Left lung (tissue), 4 donors: ENCODE measurements at regions not wholly inside any gene's neighbourhood (a gene's known extent, or its start where the extent isn't known, plus 50 kb on each side); places are given as distances from the start of the nearest gene placed in this dataset.
A peak's percentile ranks its signal among the peaks of the same experiment; 100 is the strongest.

Experiments
- ATAC-seq: fragments of 200-7000 bp; cut with Tn5 transposase; one replicate; pipeline ENCODE4 v1.9.1; 2020; ENCODE audit warnings: moderate library complexity
- DNase-seq, 4 donors: peaks; one replicate each; pipeline ENCODE4 v3.0.0-alpha.2; 2013 to 2020
- H3K27ac ChIP-seq, 2 donors: fragments of 200-600 bp; sonication (generic) in 1 of 2; one replicate each; pipeline versions ENCODE4 v1.5.0 to v1.8.0; 2020 to 2021
- H3K27me3 ChIP-seq, 2 donors: fragments of 200-600 bp; sonication (generic) in 1 of 2; one replicate each; pipeline versions ENCODE4 v1.5.0 to v1.8.0; 2020 to 2021
- H3K36me3 ChIP-seq, 2 donors: fragments of 200-600 bp; sonication (generic) in 1 of 2; one replicate each; pipeline versions ENCODE4 v1.5.0 to v1.8.0; 2020 to 2021
- H3K4me1 ChIP-seq, 2 donors: fragments of 200-600 bp; one replicate each; pipeline ENCODE4 v1.8.0; 2021
- H3K4me3 ChIP-seq, 2 donors: fragments of 200-600 bp; sonication (generic) in 1 of 2; one replicate each; pipeline versions ENCODE4 v1.5.0 to v1.8.0; 2020 to 2021; ENCODE audit warnings: mild to moderate bottlenecking in 1 of 2
- H3K9me3 ChIP-seq, 2 donors: fragments of 200-600 bp; sonication (generic) in 1 of 2; one replicate each; pipeline versions ENCODE4 v1.5.0 to v1.8.0; 2020 to 2021
- CTCF ChIP-seq, 2 donors: fragments of 200-600 bp; sonication (generic) in 1 of 2; IDR thresholded peaks; one replicate each; pipeline versions ENCODE4 v1.5.0 to v1.8.0; 2021; ENCODE audit warnings: antibody characterized with exemption in 2 of 2
- intact Hi-C, 2 donors: fragments of 100-400 bp; cut with DNase I; formaldehyde crosslinking; loops; one replicate each; pipeline versions ENCODE4 v1.11.2 to v1.14.2; 2022
- donor health status: DM: no; HTN: yes; CAD: no.
- donor health status: DM: no; HTN: no; CAD: no.

GRCh38 chr2:2731101-2731815, 400.2 kb upstream of the MYT1L start:
- Histone ChIP-seq H3K9me3 (no peaks in the 10 kb centered on the region), H3K4me1 (no peaks in the 10 kb centered on the region), H3K4me3 (no peak overlapping the region), H3K36me3 (no peaks in the 10 kb centered on the region), H3K27me3 (peaks cover 0 to 14% of the 10 kb centered on the region in 2 donors), H3K27ac (no peak overlapping the region)
- DNase-seq (no peak), ATAC-seq (no peak)
- intact Hi-C loops: no loop called here
- no peak for TF ChIP-seq CTCF (IDR thresholded peaks at IDR 0.05)

GRCh38 chr2:2730301-2730833, 399.3 kb upstream of the MYT1L start:
- peaks cover 0 to 23% of the 10 kb centered on the region in 2 donors for H3K27me3 ChIP-seq
- peak in 1 of 4 donors; percentile 51 for DNase-seq
- H3K27ac ChIP-seq: no peak overlapping the region
- H3K4me1 ChIP-seq: no peaks in the 10 kb centered on the region
- H3K9me3 ChIP-seq: no peaks in the 10 kb centered on the region
- no peaks in the 10 kb centered on the region for H3K36me3 ChIP-seq
- TF ChIP-seq CTCF (IDR thresholded peaks at IDR 0.05): no peak
- no peak overlapping the region for H3K4me3 ChIP-seq
- no peak for ATAC-seq
- intact Hi-C loops: no loop called here

- H3K9me3 ChIP-seq: no peaks in the 10 kb centered on the region
- no peaks in the 10 kb centered on the region for H3K36me3 ChIP-seq
- intact Hi-C loops: no loop called here
- ATAC-seq: no peak
- no peak overlapping the region for H3K27ac ChIP-seq
- no peak overlapping the region for H3K4me3 ChIP-seq
- H3K27me3 ChIP-seq: peaks cover 0 to 24% of the 10 kb centered on the region in 2 donors
- peak in 1 of 4 donors; percentile 68 for DNase-seq
- no peaks in the 10 kb centered on the region for H3K4me1 ChIP-seq
- TF ChIP-seq CTCF (IDR thresholded peaks at IDR 0.05): no peak
These were observed 398.2 kb upstream of the MYT1L start for GRCh38 chr2:2729246-2729645.

GRCh38 chr2:2728635-2729034, 397.6 kb upstream of the MYT1L start:
- intact Hi-C loops: no loop called here

More at GRCh38 chr2:2728635-2729034, 397.6 kb upstream of the MYT1L start:
- peaks cover 0 to 24% of the 10 kb centered on the region in 2 donors for H3K27me3 ChIP-seq
- no peaks in the 10 kb centered on the region for H3K9me3 ChIP-seq
- H3K4me3 ChIP-seq: no peak overlapping the region
- no peaks in the 10 kb centered on the region for H3K36me3 ChIP-seq
- DNase-seq (no peak), ATAC-seq (no peak)
- no peak for TF ChIP-seq CTCF (IDR thresholded peaks at IDR 0.05)
- no peak overlapping the region for H3K27ac ChIP-seq
- no peaks in the 10 kb centered on the region for H3K4me1 ChIP-seq
